HEK293T (cell line): ENCODE measurements at regions not wholly inside any gene's neighbourhood (a gene's known extent, or its start where the extent isn't known, plus 50 kb on each side); places are given as distances from the start of the nearest gene placed in this dataset.

Source experiments
- BHLHE40 ChIP-seq: fragments of 450-650 bp; IDR thresholded peaks from 2 replicates; pipeline ENCODE4 v1.6.1; 2016; ENCODE audit warnings: mild to moderate bottlenecking, moderate library complexity, borderline replicate concordance
- ELF4 ChIP-seq: fragments of 450-650 bp; IDR thresholded peaks from 2 replicates; pipeline ENCODE4 v1.6.1; 2017; ENCODE audit warnings: antibody characterized with exemption
- FOXA1 ChIP-seq: fragments of 450-650 bp; IDR thresholded peaks from 2 replicates; pipeline ENCODE4 v1.6.1; 2016; ENCODE audit warnings: mild to moderate bottlenecking
- L3MBTL2 ChIP-seq: fragments of 450-650 bp; conservative IDR thresholded peaks from 2 replicates; pipeline ENCODE4 v1.6.1; 2016; ENCODE audit warnings: mild to moderate bottlenecking
- NFRKB ChIP-seq: fragments of 450-650 bp; IDR thresholded peaks from 2 replicates; pipeline ENCODE4 v1.6.1; 2016; ENCODE audit warnings: mild to moderate bottlenecking, moderate library complexity
- SUZ12 ChIP-seq: fragments of 450-650 bp; IDR thresholded peaks from 2 replicates; pipeline ENCODE4 v1.6.1; 2016; ENCODE audit warnings: mild to moderate bottlenecking

- TF ChIP-seq BHLHE40 (no peak), FOXA1 (no peak), NFRKB (no peak), L3MBTL2 (no peak), SUZ12 (no peak), ELF4 (no peak)
Observed at GRCh38 chr21:15566703-15567102, 163.1 kb upstream of the USP25 start.
